Activated CD4-positive, CD25-positive, alpha-beta regulatory T cell treated with anti-CD3 and anti-CD28 coated beads, Interleukin-2, amount 50 U/mL, for 24 hours (primary cell): ENCODE measurements at regions not wholly inside any gene's neighbourhood (a gene's known extent, or its start where the extent isn't known, plus 50 kb on each side); places are given as distances from the start of the nearest gene placed in this dataset.
"Not testable (repeated sequence)": the region's sequence is repeated elsewhere in the genome, so short reads cannot be mapped to it uniquely, and the experiment has no call there.

Experiments
- ATAC-seq, 2 donors: fragments of 150-1000 bp; cut with Tn5 transposase; one replicate each; pipeline ENCODE4 v1.10.0; 2021; ENCODE audit warnings: mild to moderate bottlenecking in 1 of 2, moderate library complexity in 1 of 2

- ATAC-seq: no peak
These were observed 218.1 kb upstream of the NREP start for GRCh38 chr5:111975133-111975532.

GRCh38 chr5:111973961-111974360 is 217.0 kb upstream of the NREP start:
- no peak for ATAC-seq

GRCh38 chr5:111972548-111972947 is 215.6 kb upstream of the NREP start:
- ATAC-seq: no peak

- no peak for ATAC-seq
These were observed 215.1 kb upstream of the NREP start for GRCh38 chr5:111972080-111972479.

GRCh38 chr5:111968459-111968858 is 211.5 kb upstream of the NREP start:
- ATAC-seq: no peak

GRCh38 chr5:111967463-111967862 is 210.5 kb upstream of the NREP start:
- ATAC-seq: no peak

- no peak for ATAC-seq
These were observed 209.3 kb upstream of the NREP start for GRCh38 chr5:111966290-111966689.

- ATAC-seq: no peak
These were observed 206.6 kb upstream of the NREP start for GRCh38 chr5:111963555-111963954.

GRCh38 chr5:111962906-111963305 is 205.9 kb upstream of the NREP start:
- ATAC-seq: no peak

- no peak for ATAC-seq
These were observed 204.9 kb upstream of the NREP start for GRCh38 chr5:111961862-111962261.

- no peak for ATAC-seq
These were observed 203.7 kb upstream of the NREP start for GRCh38 chr5:111960476-111961215.

- no peak for ATAC-seq
These were observed 201.9 kb upstream of the NREP start for GRCh38 chr5:111958851-111959250.

- not testable (repeated sequence) for ATAC-seq
These were observed 199.8 kb upstream of the NREP start for GRCh38 chr5:111956765-111957164.

GRCh38 chr5:111954516-111955395 is 197.8 kb upstream of the NREP start:
- no peak for ATAC-seq

- no peak for ATAC-seq
These were observed 196.5 kb upstream of the NREP start for GRCh38 chr5:111953351-111954127.

- no peak for ATAC-seq
These were observed 195.6 kb upstream of the NREP start for GRCh38 chr5:111952555-111952954.

- no peak for ATAC-seq
These were observed 193.7 kb upstream of the NREP start for GRCh38 chr5:111950660-111951059.

- ATAC-seq: no peak
These were observed 191.3 kb upstream of the NREP start for GRCh38 chr5:111948092-111948841.

- no peak for ATAC-seq
These were observed 189.6 kb upstream of the NREP start for GRCh38 chr5:111946556-111946955.

GRCh38 chr5:111945535-111945934 is 188.5 kb upstream of the NREP start:
- ATAC-seq: no peak

- no peak for ATAC-seq
These were observed 185.8 kb upstream of the NREP start for GRCh38 chr5:111942661-111943401.

GRCh38 chr5:111942201-111942600 is 185.2 kb upstream of the NREP start:
- ATAC-seq: no peak
